Epidermal melanocyte (primary cell): ENCODE measurements at regions not wholly inside any gene's neighbourhood (a gene's known extent, or its start where the extent isn't known, plus 50 kb on each side); places are given as distances from the start of the nearest gene placed in this dataset.

ENCODE experiments used
- DNase-seq: peaks from one replicate; pipeline ENCODE4 v3.0.0; 2011; ENCODE audit warnings: low spot score; ENCODE audit not compliant: insufficient read length

- no peak for DNase-seq
Observed at GRCh38 chr4:132245319-132245718, 903.8 kb upstream of the PCDH10 start.

DNA sequence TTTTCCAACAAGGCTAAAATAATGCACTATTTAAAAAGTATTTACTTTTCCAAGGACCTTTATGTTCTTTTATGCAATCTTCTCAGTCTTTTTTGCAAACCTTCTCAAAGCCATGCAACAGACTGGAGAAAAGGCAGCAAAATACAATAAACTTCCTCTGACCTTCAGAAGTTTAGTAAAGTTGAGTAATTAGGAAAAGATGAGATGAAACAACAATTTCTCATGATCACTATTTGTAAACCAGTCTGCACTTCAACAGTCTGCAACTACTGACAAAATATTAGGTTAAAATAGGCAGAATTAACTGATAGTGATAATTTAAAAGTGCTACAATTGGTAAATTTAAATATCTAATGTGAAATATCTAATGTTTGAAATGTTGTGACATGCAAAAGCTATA lies 884.9 kb upstream of the PCDH10 start:
- DNase-seq, result no peak

DNA sequence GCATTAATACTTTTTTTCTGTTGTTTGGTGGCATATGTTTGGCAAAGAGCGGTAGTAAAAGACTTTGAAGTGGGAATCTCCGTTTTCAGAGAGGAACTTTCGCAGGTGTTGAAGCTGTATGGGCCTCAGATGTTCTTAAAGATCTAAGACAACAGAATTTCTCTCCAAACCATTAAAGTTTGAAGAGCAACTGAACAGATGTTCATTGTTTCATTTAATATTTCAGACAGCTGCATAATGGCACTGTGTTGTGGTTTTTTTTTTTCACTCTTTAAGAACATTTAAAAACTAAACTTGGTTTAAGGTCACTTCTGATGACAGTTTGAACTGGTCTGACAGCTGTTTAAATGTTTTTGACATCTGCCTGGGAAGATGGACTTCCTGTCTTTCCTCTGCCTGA lies 882.7 kb upstream of the PCDH10 start:
- DNase-seq, result no peak

GRCh38 chr4:132267321-132267720 lies 881.8 kb upstream of the PCDH10 start:
- DNase-seq, result no peak

- DNase-seq, result no peak
Observed at GRCh38 chr4:132269303-132269990, 879.6 kb upstream of the PCDH10 start.

- no peak for DNase-seq
Observed at GRCh38 chr4:132275583-132276121, 873.4 kb upstream of the PCDH10 start.

DNA sequence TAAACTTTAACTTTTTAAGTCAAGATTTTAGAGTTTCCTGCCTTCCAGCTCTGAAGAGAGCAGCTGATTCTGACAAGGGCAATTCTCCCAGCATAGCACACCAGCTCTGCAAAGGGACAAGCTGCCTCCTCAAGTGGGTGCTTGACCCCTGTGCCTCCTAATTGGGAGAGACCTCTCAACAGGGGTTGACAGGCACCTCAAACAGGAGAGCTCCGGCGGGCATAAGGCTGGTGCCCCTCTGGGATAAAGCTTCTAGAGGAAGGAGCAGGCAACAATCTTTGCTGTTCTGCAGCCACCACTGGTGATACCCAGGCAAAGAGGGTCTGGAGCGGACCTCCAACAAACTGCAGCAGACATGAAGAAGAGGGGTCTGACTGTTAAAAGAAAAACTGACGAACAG lies 872.9 kb upstream of the PCDH10 start:
- no peak for DNase-seq

- DNase-seq, result no peak
Observed at GRCh38 chr4:132276989-132277388, 872.1 kb upstream of the PCDH10 start.

GRCh38 chr4:132281733-132282132 lies 867.4 kb upstream of the PCDH10 start:
- DNase-seq, result no peak

GRCh38 chr4:132284910-132285426 lies 864.1 kb upstream of the PCDH10 start:
- DNase-seq, result no peak

DNA sequence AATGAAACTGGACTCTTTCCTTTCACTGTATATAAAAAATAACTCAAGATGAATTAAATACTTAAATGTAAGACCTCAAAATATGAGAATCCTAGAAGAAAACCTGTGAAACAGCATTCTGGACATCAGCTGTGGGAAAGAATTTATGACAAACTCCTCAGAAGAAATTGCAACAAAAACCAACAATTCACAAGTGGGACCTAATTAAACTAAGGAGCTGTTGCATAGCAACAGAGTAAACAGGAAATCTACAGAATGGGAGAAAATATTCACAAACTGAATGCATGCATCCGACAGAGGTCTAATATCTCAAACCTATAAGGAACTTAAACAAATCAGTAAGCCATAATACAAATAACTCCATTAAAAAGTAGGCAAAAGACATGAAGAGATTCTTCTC lies 851.7 kb upstream of the PCDH10 start:
- DNase-seq, result no peak

DNA sequence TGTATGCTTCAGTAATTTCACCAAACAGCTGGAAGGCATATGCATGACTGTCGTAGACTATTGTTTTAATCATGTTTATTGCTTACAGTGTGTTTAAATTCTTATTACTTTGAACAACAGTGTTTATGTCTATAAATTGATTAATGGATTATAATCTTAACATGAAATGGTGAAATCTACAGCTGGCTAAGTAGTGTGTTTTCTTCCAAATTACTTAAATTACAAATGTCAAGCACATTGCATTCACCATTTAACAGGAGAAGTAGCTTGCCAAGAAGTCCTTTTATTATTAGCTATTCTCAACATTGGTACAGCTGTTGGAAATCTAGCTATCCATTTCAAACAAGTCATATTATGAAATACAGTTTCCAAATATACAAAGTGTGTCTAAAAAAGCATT lies 849.3 kb upstream of the PCDH10 start:
- DNase-seq, result no peak

- DNase-seq, result no peak
Observed at GRCh38 chr4:132312521-132312920, 836.6 kb upstream of the PCDH10 start.

GRCh38 chr4:132313852-132314251 lies 835.2 kb upstream of the PCDH10 start:
- no peak for DNase-seq

DNA sequence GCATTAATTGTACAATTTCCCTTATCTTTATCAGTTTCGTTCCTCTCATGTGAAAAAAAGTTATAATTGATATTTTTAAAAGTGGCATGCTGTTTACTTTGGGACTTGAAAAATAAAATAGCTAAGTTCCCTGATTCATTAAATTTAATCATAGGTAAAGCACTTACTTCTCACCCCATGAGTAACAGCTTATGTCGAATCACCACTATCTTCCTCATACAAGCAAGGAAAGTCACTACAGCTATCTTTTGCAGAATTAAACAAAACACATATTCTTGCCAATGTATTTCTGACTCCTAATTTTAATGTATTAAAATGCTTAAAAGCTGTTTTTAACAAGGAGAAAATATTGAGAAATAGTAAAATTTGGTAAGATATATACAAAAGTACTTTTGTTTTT lies 832.4 kb upstream of the PCDH10 start:
- no peak for DNase-seq

- DNase-seq, result no peak
Observed at GRCh38 chr4:132317923-132318322, 831.2 kb upstream of the PCDH10 start.

DNA sequence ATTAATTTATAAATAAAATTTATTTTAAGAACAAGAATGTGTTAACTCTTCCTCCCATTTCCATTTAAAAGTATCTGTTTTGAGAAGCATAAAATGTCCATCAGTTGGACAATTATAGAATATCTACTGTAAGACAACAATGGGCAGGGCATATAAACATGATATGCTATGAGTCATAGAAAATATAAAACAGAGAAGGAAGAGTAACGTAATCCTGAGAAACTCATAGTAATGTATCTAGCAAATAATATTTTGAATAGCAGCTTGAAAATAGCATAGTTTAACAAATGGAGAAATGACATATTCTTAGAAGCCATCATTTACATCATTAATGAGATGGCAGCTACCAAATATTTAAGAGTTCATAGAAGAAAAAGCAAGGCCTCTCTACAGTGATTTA lies 820.3 kb upstream of the PCDH10 start:
- DNase-seq, result no peak

DNA sequence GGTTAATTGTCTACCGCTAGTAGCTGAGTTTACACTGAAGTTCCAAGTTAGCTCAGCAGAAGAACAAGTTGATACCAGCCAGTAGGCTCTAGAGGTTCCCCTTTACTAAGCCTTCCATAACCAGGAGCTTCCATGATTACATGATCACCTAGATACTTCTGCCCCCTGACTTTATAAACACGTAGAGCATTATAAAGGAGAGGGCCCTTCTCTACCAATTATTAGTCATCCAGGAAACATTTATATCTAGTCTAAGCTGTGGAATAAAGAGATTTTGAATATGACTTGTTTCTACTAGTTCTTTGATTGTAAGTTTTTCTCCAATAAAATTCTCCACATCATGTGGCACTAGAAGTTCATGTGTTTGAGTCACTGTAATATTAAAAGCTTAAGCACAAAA lies 818.1 kb upstream of the PCDH10 start:
- DNase-seq, result no peak

DNA sequence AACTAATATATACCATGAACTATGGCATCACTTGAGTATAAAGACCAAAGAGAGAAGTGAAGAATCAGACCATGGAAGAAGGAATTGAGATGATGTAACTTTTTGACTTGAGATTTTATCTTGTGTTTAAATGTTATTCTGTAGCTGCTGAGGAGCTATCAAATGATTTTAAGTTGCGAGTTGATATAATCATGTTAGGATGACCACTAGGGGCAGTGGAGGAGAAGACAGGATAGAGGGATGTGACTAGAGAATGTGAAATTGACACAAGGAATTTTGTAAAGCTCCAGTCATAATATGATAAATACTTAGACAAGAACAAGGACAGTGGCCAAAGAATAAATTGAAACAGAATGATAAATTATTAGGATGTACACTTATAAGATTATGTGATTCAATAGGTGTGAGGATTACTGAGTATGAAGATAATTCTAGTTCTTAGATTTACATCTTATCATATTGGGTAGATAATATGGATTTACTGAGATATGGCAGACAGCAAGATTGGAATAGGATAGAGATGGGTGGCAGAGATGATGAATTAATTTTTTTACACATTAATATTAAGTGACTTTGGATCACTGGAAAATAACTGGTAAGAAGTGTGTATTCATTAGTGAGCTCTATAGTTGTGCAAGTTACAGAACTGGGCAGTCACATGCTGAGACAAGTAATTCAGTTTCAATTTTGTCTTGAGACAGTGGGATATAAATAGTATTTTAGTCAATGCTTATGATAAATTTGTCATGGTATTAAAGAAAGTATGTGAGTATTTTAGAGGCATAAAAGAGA lies 816.0 kb upstream of the PCDH10 start:
- no peak for DNase-seq

- no peak for DNase-seq
Observed at GRCh38 chr4:132333724-132334047, 815.4 kb upstream of the PCDH10 start.

DNA sequence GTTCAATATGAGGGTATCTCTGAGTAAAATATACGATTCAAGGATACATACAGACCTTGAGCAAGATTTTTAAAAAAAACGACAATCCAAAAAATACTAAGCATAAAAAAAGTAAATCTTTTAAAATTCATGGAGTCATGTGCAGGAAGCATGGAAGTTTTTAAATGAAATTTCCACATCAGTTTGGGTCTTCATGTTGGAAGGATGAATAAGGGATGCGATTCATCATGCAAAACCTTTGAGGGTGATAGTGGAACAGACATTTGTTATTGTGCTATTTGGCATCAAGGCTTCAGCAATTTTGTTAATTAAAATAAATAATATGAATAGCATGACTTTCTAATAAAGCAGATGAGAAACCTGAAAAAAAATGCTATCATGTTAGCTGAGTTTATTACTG lies 815.0 kb upstream of the PCDH10 start:
- DNase-seq, result no peak

DNA sequence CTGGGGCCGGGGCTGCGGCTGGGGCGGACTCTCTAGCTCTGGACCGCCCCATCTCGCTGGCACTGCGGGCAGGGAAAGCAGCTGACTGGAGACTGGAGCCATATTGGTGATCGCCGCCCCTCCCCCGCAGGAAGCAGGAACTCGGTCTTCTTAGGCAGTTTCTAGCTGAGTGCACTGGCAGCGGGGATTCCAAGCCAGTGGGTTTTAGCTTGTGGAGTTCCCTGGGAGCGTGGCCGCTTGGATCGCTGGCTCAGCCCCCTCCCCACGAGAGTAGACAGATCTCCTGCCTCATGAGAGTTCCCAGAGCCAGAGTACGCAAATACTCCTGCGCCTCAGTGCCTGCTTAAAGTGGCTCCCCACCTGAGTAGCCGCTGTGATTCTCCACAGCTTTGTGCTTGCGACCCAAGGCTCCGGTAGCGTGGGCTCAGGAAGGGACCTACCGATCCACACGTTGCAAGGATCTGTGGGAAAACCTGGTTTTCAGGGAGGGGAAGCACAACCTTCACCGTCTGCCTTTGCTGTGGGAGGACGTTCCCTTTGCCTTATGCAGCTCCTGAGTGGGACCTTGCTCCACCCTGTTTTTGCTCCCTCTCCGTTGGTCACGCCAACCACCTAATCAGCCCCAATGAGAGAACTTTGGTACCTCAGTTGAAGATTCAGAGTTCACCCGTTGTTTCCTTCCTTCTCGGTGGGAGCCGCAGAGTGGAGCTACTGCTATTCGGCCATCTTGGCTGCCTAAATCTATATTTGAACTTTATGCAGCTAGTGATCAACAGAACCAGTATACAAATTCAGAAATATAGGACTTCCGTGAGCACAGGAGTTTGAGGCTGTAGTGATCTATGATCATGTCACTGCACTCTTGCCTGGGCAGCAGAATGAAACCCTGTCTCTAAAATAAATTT lies 803.9 kb upstream of the PCDH10 start:
- no peak for DNase-seq
